OCI-LY7 (cell line): ENCODE measurements at regions not wholly inside any gene's neighbourhood (a gene's known extent, or its start where the extent isn't known, plus 50 kb on each side); places are given as distances from the start of the nearest gene placed in this dataset.

ENCODE experiments used
- BruUV-seq: library from RNA; stranded (reverse); fragments of 400-500 nt; replicated peaks from 2 replicates; lab custom pipeline; 2021; lab: Mats Ljungman, UMichigan
- CTCF ChIA-PET: fragments of 300-600 bp; sonication (Branson Sonifier 250); formaldehyde crosslinking; loops from one replicate; lab custom pipeline; 2022; ENCODE audit warnings: antibody characterized with exemption; ENCODE audit not compliant: unreplicated experiment; lab: Charles Lee
- POLR2A ChIA-PET: fragments of 300-600 bp; sonication (Branson Sonifier 250); formaldehyde crosslinking; loops from one replicate; lab custom pipeline; 2022; ENCODE audit warnings: antibody characterized with exemption; lab: Charles Lee
- DNase-seq: peaks from one replicate; pipeline ENCODE4 v3.0.0-alpha.2; 2015; ENCODE audit warnings: low spot score
- H2AFZ ChIP-seq: fragments of 200-600 bp; sonication (generic), shearing (Covaris generic); 2 replicates; pipeline ENCODE4 v1.6.1; 2014; ENCODE audit warnings: mild to moderate bottlenecking, antibody characterized with exemption, low read length, moderate library complexity
- H3K27ac ChIP-seq: fragments of 200-600 bp; sonication (generic); 2 replicates; pipeline ENCODE4 v1.5.1; 2014; ENCODE audit warnings: mixed run types, low read depth, mild to moderate bottlenecking, moderate library complexity, low read length, inconsistent platforms; ENCODE audit not compliant: poor library complexity, severe bottlenecking
- H3K36me3 ChIP-seq: fragments of 200-600 bp; sonication (generic); 2 replicates; pipeline ENCODE4 v1.6.1; 2014; ENCODE audit warnings: mild to moderate bottlenecking, antibody characterized with exemption, low read length, moderate library complexity, mixed read lengths; ENCODE audit not compliant: insufficient read depth
- H3K4me1 ChIP-seq: fragments of 200-600 bp; sonication (generic); 2 replicates; pipeline ENCODE4 v1.5.1; 2014; ENCODE audit warnings: mild to moderate bottlenecking, low read length; ENCODE audit not compliant: insufficient read depth, poor library complexity, severe bottlenecking
- H3K4me2 ChIP-seq: fragments of 200-600 bp; sonication (generic); 2 replicates; pipeline ENCODE4 v1.6.1; 2014; ENCODE audit warnings: mild to moderate bottlenecking, low read length
- H3K4me3 ChIP-seq: fragments of 200-600 bp; sonication (generic); 2 replicates; pipeline ENCODE4 v1.5.1; 2014; ENCODE audit warnings: mild to moderate bottlenecking, low read depth, low read length; ENCODE audit not compliant: poor library complexity, severe bottlenecking
- H3K79me2 ChIP-seq: fragments of 200-600 bp; sonication (generic); 2 replicates; pipeline ENCODE4 v1.6.1; 2016; ENCODE audit warnings: low read depth, mild to moderate bottlenecking, low read length, moderate library complexity, mixed read lengths; ENCODE audit not compliant: insufficient read depth
- H3K9me2 ChIP-seq: fragments of 200-600 bp; sonication (generic); 2 replicates; pipeline ENCODE4 v1.6.1; 2016; ENCODE audit warnings: mild to moderate bottlenecking, low read length, mixed read lengths; ENCODE audit not compliant: insufficient read depth
- H3K9me3 ChIP-seq: fragments of 200-600 bp; sonication (generic); 2 replicates; pipeline ENCODE4 v1.6.1; 2014; ENCODE audit warnings: mild to moderate bottlenecking, mixed run types, low read length, mixed read lengths
- H4K20me1 ChIP-seq: fragments of 200-600 bp; sonication (generic); 2 replicates; pipeline ENCODE4 v1.6.1; 2014; ENCODE audit warnings: mild to moderate bottlenecking, antibody characterized with exemption, low read length, moderate library complexity, mixed read lengths; ENCODE audit not compliant: insufficient read depth
- CTCF ChIP-seq: fragments of 200-600 bp; sonication (generic); conservative IDR thresholded peaks from 2 replicates; pipeline ENCODE4 v1.5.1; 2014; ENCODE audit warnings: mild to moderate bottlenecking, antibody characterized with exemption, low read length, moderate library complexity, mixed read lengths
- EZH2phosphoT487 ChIP-seq: fragments of 200-600 bp; sonication (generic); IDR thresholded peaks from 2 replicates; pipeline ENCODE4 v1.6.1; 2018; ENCODE audit warnings: low read depth, borderline replicate concordance, mild to moderate bottlenecking, mixed run types, antibody characterized with exemption, low read length, moderate library complexity, mixed read lengths
- intact Hi-C: fragments of 100-400 bp; cut with micrococcal nuclease; formaldehyde crosslinking; loops from one replicate; pipeline ENCODE4 v1.10.0; 2022; ENCODE audit not compliant: unreplicated experiment

- POLR2A ChIA-PET, result no interaction called here
- Histone ChIP-seq H3K4me1 (peaks cover 2% of the 10 kb centered on the region), H3K4me2 (no peak overlapping the region), H3K27ac (no peak overlapping the region), H3K9me2 (no peaks in the 10 kb centered on the region), H3K9me3 (no peaks in the 10 kb centered on the region), H3K79me2 (no peaks in the 10 kb centered on the region), H3K4me3 (no peak overlapping the region), H2AFZ (no peak overlapping the region), H3K36me3 (no peaks in the 10 kb centered on the region), H4K20me1 (no peaks in the 10 kb centered on the region)
- CTCF ChIA-PET, result no interaction called here
- intact Hi-C loops, result no loop called here
- DNase-seq, result no peak
- BruUV-seq, result no TSS peak
- TF ChIP-seq EZH2phosphoT487, result no peak
- no peak for TF ChIP-seq CTCF
Measured at GRCh38 chr11:12324585-12324984, 52.8 kb upstream of the PARVA start.
